Parathyroid adenoma (tissue), 2 donors: ENCODE measurements at regions not wholly inside any gene's neighbourhood (a gene's known extent, or its start where the extent isn't known, plus 50 kb on each side); places are given as distances from the start of the nearest gene placed in this dataset.

Source experiments
- H2AFZ ChIP-seq: fragments of 300-600 bp; sonication (generic); one replicate; pipeline ENCODE4 v1.7.0; 2017; ENCODE audit warnings: antibody characterized with exemption, mild to moderate bottlenecking
- H3K27ac ChIP-seq: fragments of 300-600 bp; sonication (generic); one replicate; pipeline ENCODE4 v1.7.0; 2017
- H3K27me3 ChIP-seq: fragments of 300-600 bp; sonication (generic); one replicate; pipeline ENCODE4 v1.7.0; 2017; ENCODE audit warnings: low read length; ENCODE audit not compliant: control insufficient read depth, insufficient read depth
- H3K36me3 ChIP-seq: fragments of 300-600 bp; sonication (generic); one replicate; pipeline ENCODE4 v1.7.0; 2017; ENCODE audit warnings: low read length; ENCODE audit not compliant: control insufficient read depth, insufficient read depth
- H3K4me1 ChIP-seq: fragments of 300-600 bp; sonication (generic); one replicate; pipeline ENCODE4 v1.7.0; 2017; ENCODE audit warnings: control low read depth
- H3K4me2 ChIP-seq: fragments of 300-600 bp; sonication (generic); one replicate; pipeline ENCODE4 v1.7.0; 2017; ENCODE audit warnings: low read length
- H3K4me3 ChIP-seq: fragments of 300-600 bp; sonication (generic); one replicate; pipeline ENCODE4 v1.7.0; 2017; ENCODE audit warnings: low read depth, low read length
- H3K79me2 ChIP-seq: fragments of 300-600 bp; sonication (generic); one replicate; pipeline ENCODE4 v1.7.0; 2017; ENCODE audit warnings: control low read depth
- H3K9ac ChIP-seq: fragments of 300-600 bp; sonication (generic); one replicate; pipeline ENCODE4 v1.7.0; 2017; ENCODE audit warnings: mild to moderate bottlenecking
- H3K9me3 ChIP-seq: fragments of 300-600 bp; sonication (generic); one replicate; pipeline ENCODE4 v1.7.0; 2017; ENCODE audit warnings: low read length; ENCODE audit not compliant: control insufficient read depth
- TF ChIP-seq, protein P1 (sequence below): fragments of 300-600 bp; sonication (generic); IDR thresholded peaks from one replicate; pipeline ENCODE4 v1.7.0; 2017; ENCODE audit warnings: antibody characterized with exemption, mild to moderate bottlenecking
- donor health status: primary hyperparathyroidism.

DNA sequence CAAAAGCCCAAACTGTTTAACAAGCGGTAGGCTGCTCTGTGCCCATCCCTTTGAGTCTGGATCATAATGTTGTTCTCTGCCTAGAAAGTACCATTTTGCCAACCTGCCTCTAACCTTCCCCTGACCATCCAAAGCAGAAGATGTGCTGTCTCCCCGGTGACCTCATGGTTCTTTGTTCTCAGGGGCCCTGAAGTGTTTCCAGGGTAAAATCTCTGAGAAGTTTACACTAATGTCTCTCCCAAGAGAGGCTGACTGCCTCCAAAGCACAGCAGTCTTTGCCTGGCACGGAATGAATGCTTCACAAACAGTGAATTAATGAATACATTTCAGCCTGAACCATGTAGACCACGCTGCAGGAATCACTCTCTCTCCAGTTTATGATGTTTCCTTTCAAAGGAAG is 523.8 kb upstream of the CELF2 start:
- TF ChIP-seq, protein P1, sequence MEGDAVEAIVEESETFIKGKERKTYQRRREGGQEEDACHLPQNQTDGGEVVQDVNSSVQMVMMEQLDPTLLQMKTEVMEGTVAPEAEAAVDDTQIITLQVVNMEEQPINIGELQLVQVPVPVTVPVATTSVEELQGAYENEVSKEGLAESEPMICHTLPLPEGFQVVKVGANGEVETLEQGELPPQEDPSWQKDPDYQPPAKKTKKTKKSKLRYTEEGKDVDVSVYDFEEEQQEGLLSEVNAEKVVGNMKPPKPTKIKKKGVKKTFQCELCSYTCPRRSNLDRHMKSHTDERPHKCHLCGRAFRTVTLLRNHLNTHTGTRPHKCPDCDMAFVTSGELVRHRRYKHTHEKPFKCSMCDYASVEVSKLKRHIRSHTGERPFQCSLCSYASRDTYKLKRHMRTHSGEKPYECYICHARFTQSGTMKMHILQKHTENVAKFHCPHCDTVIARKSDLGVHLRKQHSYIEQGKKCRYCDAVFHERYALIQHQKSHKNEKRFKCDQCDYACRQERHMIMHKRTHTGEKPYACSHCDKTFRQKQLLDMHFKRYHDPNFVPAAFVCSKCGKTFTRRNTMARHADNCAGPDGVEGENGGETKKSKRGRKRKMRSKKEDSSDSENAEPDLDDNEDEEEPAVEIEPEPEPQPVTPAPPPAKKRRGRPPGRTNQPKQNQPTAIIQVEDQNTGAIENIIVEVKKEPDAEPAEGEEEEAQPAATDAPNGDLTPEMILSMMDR: no peak
- no peaks in the 10 kb centered on the region for H3K27me3 ChIP-seq
- no peak overlapping the region for H3K4me2 ChIP-seq
- no peaks in the 10 kb centered on the region for H3K9me3 ChIP-seq
- H3K4me3 ChIP-seq: no peak overlapping the region
- no peak overlapping the region for H3K27ac ChIP-seq
- no peaks in the 10 kb centered on the region for H3K36me3 ChIP-seq
- H3K79me2 ChIP-seq: no peaks in the 10 kb centered on the region
- no peak overlapping the region for H2AFZ ChIP-seq
- no peaks in the 10 kb centered on the region for H3K4me1 ChIP-seq
- H3K9ac ChIP-seq: no peak overlapping the region

DNA sequence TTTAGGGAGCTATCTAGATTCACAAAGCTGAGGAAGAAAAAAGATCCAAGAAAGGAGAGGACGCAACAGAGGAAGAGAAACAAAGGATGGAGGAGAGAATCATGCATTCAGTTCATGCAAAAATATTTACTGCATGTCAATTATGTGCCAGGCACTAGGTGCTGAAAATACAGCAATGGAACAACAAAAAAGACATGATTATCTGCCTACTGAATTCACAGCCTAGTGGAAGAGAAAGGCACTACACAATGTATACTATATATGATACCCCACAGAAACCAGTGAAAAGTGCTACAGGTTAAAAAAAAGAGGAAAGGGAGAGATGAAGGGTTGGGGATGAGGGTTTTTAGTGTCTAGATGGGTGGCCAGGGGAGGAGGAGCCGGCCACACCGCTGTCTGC is 520.4 kb upstream of the CELF2 start:
- Histone ChIP-seq H3K9ac (no peak overlapping the region), H2AFZ (no peak overlapping the region), H3K36me3 (no peaks in the 10 kb centered on the region), H3K4me2 (no peak overlapping the region), H3K4me1 (no peaks in the 10 kb centered on the region), H3K27me3 (no peaks in the 10 kb centered on the region), H3K4me3 (no peak overlapping the region), H3K27ac (no peak overlapping the region), H3K79me2 (no peaks in the 10 kb centered on the region), H3K9me3 (no peaks in the 10 kb centered on the region)
- TF ChIP-seq, protein P1: no peak

DNA sequence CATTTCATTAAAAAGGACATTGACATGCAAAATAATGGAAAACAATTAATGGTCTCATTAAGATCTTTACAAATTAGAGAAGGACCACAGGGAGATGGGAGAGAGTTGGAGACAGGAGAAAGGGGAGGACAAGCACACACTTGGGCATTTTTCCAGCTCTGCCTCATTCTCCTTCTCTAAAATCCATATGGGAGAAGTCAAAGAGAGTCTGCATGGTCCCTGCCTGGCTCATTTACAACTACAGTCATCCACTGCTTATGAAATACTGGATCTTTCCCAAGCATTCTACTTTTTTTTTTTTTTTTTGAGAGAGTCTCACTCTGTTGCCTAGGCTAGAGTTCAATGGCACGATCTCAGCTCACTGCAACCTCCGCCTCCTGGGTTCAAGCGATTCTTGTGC is 518.9 kb upstream of the CELF2 start:
- no peak overlapping the region for H3K4me3 ChIP-seq
- no peaks in the 10 kb centered on the region for H3K9me3 ChIP-seq
- H3K79me2 ChIP-seq: no peaks in the 10 kb centered on the region
- no peaks in the 10 kb centered on the region for H3K27me3 ChIP-seq
- H2AFZ ChIP-seq: no peak overlapping the region
- no peaks in the 10 kb centered on the region for H3K36me3 ChIP-seq
- H3K27ac ChIP-seq: no peak overlapping the region
- H3K9ac ChIP-seq: no peak overlapping the region
- TF ChIP-seq, protein P1: no peak
- H3K4me2 ChIP-seq: no peak overlapping the region
- no peaks in the 10 kb centered on the region for H3K4me1 ChIP-seq

DNA sequence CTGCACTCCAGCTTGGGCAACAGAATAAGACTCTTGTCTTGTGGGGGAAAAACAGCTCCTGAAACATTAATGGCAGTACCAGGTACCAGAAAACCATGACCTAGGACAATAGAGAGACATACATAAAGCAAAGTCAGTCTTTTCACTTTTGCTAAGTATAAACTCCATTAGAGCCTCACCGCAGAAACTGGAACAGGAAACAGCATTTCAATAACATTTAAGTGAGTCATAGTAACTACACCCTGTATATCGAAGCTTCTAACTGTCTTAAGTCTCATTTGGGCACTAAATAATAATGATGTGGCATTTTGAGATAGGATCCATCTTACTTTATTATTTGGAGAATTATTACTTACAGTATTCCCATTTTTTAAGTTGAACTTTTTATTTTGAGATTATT is 517.8 kb upstream of the CELF2 start:
- H3K9me3 ChIP-seq: no peaks in the 10 kb centered on the region
- no peaks in the 10 kb centered on the region for H3K79me2 ChIP-seq
- TF ChIP-seq, protein P1: no peak
- H3K36me3 ChIP-seq: no peaks in the 10 kb centered on the region
- H3K4me2 ChIP-seq: no peak overlapping the region
- H2AFZ ChIP-seq: no peak overlapping the region
- H3K27me3 ChIP-seq: no peaks in the 10 kb centered on the region
- no peak overlapping the region for H3K9ac ChIP-seq
- no peaks in the 10 kb centered on the region for H3K4me1 ChIP-seq
- H3K4me3 ChIP-seq: no peak overlapping the region
- no peak overlapping the region for H3K27ac ChIP-seq

DNA sequence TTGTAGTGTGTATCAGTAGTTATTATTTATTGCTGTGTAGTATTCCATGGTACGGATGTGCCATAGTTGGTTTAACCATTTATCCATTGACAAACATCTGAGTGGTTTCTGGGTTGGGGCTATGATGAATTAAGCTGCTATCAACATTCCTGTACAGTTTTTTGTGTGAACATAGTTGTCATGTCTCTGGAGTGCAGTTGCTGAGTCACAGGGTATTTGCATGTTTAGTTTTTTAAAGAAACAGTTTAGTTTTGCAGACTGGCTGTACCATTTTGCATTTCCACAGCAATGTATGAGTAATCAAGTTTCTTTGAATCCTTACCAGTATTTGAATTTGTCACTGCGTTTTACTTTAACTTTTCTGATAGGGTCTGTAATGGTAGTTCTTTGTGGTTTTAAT is 516.7 kb upstream of the CELF2 start:
- no peak overlapping the region for H3K9ac ChIP-seq
- no peak overlapping the region for H3K4me2 ChIP-seq
- TF ChIP-seq, protein P1: no peak
- no peak overlapping the region for H2AFZ ChIP-seq
- no peak overlapping the region for H3K27ac ChIP-seq
- H3K27me3 ChIP-seq: no peaks in the 10 kb centered on the region
- no peak overlapping the region for H3K4me3 ChIP-seq
- no peaks in the 10 kb centered on the region for H3K79me2 ChIP-seq
- H3K36me3 ChIP-seq: no peaks in the 10 kb centered on the region
- H3K9me3 ChIP-seq: no peaks in the 10 kb centered on the region
- no peaks in the 10 kb centered on the region for H3K4me1 ChIP-seq
